GM12878 (cell line): ENCODE measurements at regions not wholly inside any gene's neighbourhood (a gene's known extent, or its start where the extent isn't known, plus 50 kb on each side); places are given as distances from the start of the nearest gene placed in this dataset.

Source experiments
- ATAC-seq: fragments of 200-7000 bp; cut with Tn5 transposase; 3 replicates; pipeline ENCODE4 v1.9.1; 2020; ENCODE audit warnings: mild to moderate bottlenecking, moderate library complexity
- BruUV-seq: library from RNA; stranded (reverse); fragments of 400-500 nt; replicated peaks from 2 replicates; lab custom pipeline; 2021; lab: Mats Ljungman, UMichigan
- CTCF ChIA-PET: fragments of 300-600 bp; sonication (Branson Sonifier 250); formaldehyde crosslinking; extraction: SDS; loops from one replicate; lab custom pipeline; 2021; ENCODE audit warnings: inconsistent platforms; lab: Yijun Ruan, JAX
- POLR2A ChIA-PET: fragments of 350-600 bp; formaldehyde crosslinking; extraction: SDS; loops from one replicate; lab custom pipeline; 2021; ENCODE audit warnings: inconsistent platforms; lab: Charles Lee
- RAD21 ChIA-PET: fragments of 300-600 bp; sonication (Branson Sonifier 250); formaldehyde crosslinking; loops from one replicate; lab custom pipeline; 2023; ENCODE audit warnings: antibody characterized with exemption; ENCODE audit not compliant: unreplicated experiment; lab: Charles Lee
- SMC1A ChIA-PET: fragments of 300-600 bp; sonication (Branson Sonifier 250); formaldehyde crosslinking; loops from one replicate; lab custom pipeline; 2023; ENCODE audit not compliant: unreplicated experiment, uncharacterized antibody; lab: Charles Lee
- DNase-seq: peaks from one replicate; pipeline ENCODE4 v3.0.0-alpha.2; 2011; ENCODE audit warnings: low read depth, low spot score
- FAIRE-seq: peaks from 3 replicates; lab custom pipeline; 2011; peaks lifted over from hg19 to GRCh38; lab: Jason Lieb, UNC
- H2AFZ ChIP-seq: 2 replicates; pipeline ENCODE4 v1.6.0; 2011; ENCODE audit warnings: low read depth, low read length, control low read depth; ENCODE audit not compliant: control insufficient read depth
- H3K27ac ChIP-seq: 2 replicates; pipeline ENCODE4 v1.5.1; 2011; ENCODE audit warnings: control low read depth; ENCODE audit not compliant: control insufficient read depth, insufficient read depth
- H3K27me3 ChIP-seq, 2 experiments: replicated peaks in 1 of 2; 2 replicates each; pipeline versions ENCODE4 v1.6.0 to v1.6.1; 2011; ENCODE audit warnings: low read length in 1 of 2; ENCODE audit not compliant: control insufficient read depth in 2 of 2, insufficient read depth in 2 of 2
- H3K36me3 ChIP-seq, 2 experiments: 2 replicates each; pipeline ENCODE4 v1.5.1; 2011; ENCODE audit warnings: low read length in 1 of 2; ENCODE audit not compliant: control insufficient read depth in 2 of 2, insufficient read depth in 2 of 2
- H3K4me1 ChIP-seq: 2 replicates; pipeline ENCODE4 v1.6.1; 2011; ENCODE audit warnings: mild to moderate bottlenecking, low read length, moderate library complexity, mixed read lengths; ENCODE audit not compliant: control insufficient read depth, insufficient read depth
- H3K4me2 ChIP-seq: 2 replicates; pipeline ENCODE4 v1.6.0; 2011; ENCODE audit warnings: control low read depth; ENCODE audit not compliant: control insufficient read depth, insufficient read depth
- H3K4me3 ChIP-seq: fragments of 200-600 bp; sonication (generic); 2 replicates; pipeline ENCODE4 v1.5.1; 2016
- H3K79me2 ChIP-seq: 2 replicates; pipeline ENCODE4 v1.6.0; 2011; ENCODE audit warnings: low read length; ENCODE audit not compliant: control insufficient read depth, insufficient read depth
- H3K9ac ChIP-seq: 2 replicates; pipeline ENCODE4 v1.8.0; 2011; ENCODE audit warnings: low read length, control low read depth, mixed read lengths; ENCODE audit not compliant: control insufficient read depth, insufficient read depth
- H3K9me3 ChIP-seq: replicated peaks from 3 replicates; pipeline ENCODE4 v1.5.1; 2011; ENCODE audit warnings: mild to moderate bottlenecking, low read length; ENCODE audit not compliant: control insufficient read depth, insufficient read depth
- H4K20me1 ChIP-seq: 2 replicates; pipeline ENCODE4 v1.6.0; 2011; ENCODE audit not compliant: control insufficient read depth, insufficient read depth
- E4F1 ChIP-seq: fragments of 450-650 bp; IDR thresholded peaks from 2 replicates; pipeline ENCODE4 v1.6.1; 2018; ENCODE audit warnings: borderline replicate concordance, mild to moderate bottlenecking; ENCODE audit not compliant: partially characterized antibody
- HDAC6 ChIP-seq: fragments of 200-600 bp; sonication (generic); IDR thresholded peaks from one replicate; pipeline ENCODE4 v1.8.0; 2017; ENCODE audit warnings: antibody characterized with exemption; ENCODE audit not compliant: unreplicated experiment
- MAX ChIP-seq: IDR thresholded peaks from 2 replicates; pipeline ENCODE4 v1.6.1; 2012; ENCODE audit warnings: low read depth, low read length, improper control_type of control experiment
- MTA3 ChIP-seq: IDR thresholded peaks from 2 replicates; pipeline ENCODE4 v1.6.1; 2012; ENCODE audit warnings: low read length, inconsistent platforms, borderline replicate concordance
- SKIL ChIP-seq: fragments of 450-650 bp; IDR thresholded peaks from 2 replicates; pipeline ENCODE4 v1.6.1; 2017; ENCODE audit warnings: mild to moderate bottlenecking, low read depth, inconsistent platforms; ENCODE audit not compliant: poor library complexity, severe bottlenecking
- USF2 ChIP-seq: IDR thresholded peaks from 2 replicates; pipeline ENCODE4 v1.6.1; 2011; ENCODE audit warnings: low read depth, low read length, improper control_type of control experiment, borderline replicate concordance
- WRNIP1 ChIP-seq: IDR thresholded peaks from 2 replicates; pipeline ENCODE4 v1.6.1; 2011; ENCODE audit warnings: low read depth, low read length, improper control_type of control experiment, borderline replicate concordance
- YY1 ChIP-seq: IDR thresholded peaks from 2 replicates; pipeline ENCODE4 v1.6.1; 2011; ENCODE audit warnings: low read depth, mild to moderate bottlenecking, low read length
- ZNF274 ChIP-seq: IDR thresholded peaks from one replicate; pipeline ENCODE4 v1.8.0; 2011; ENCODE audit not compliant: insufficient read length, insufficient read depth
- WGBS: methylation state at CpG from one replicate; pipeline ENCODE4 v1.1.6; 2016; ENCODE audit warnings: low lambda C conversion rate; ENCODE audit not compliant: insufficient replicate concordance, insufficient coverage; ENCODE audit errors: missing lambda C conversion rate; 5-methylcytosine and 5-hydroxymethylcytosine counted together
- in situ Hi-C: fragments of 300-500 bp; cut with MboI; formaldehyde crosslinking; loops from 9 replicates; pipeline ENCODE4 v1.14.3; 2018; ENCODE audit warnings: mixed read lengths
- intact Hi-C: fragments of 100-400 bp; cut with micrococcal nuclease; formaldehyde crosslinking; loops from one replicate; pipeline ENCODE4 v1.14.2; 2022; ENCODE audit not compliant: unreplicated experiment

DNA sequence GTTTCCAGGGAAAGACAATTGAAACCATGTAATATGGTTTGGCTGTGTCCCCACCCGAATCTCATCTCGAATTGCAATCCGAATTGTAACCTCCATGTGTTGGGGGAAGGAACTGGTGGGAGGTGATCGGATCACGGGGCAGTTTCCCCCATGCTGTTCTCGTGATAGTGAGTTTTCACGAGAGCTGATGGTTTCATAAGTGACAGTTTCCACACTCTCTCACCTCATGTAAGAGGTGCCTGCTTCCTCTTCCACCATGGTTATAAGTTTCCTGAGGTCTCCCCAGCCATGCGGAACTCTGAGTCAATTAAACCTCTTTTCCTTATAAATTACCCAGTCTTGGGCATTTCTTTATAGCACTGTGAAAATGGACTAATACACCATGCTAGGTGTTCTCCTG lies 148.3 kb upstream of the CADM1 start:
- TF ChIP-seq HDAC6 (no peak), USF2 (no peak), MTA3 (no peak), MAX (no peak), WRNIP1 (no peak), E4F1 (no peak), ZNF274 (no peak), SKIL (no peak), YY1 (no peak)
- Histone ChIP-seq H3K4me3 (no peak overlapping the region), H3K27ac (no peak overlapping the region), H3K27me3 (peaks cover 0 to 4% of the 10 kb centered on the region in 2 experiments; a peak in 1 of 4 replicates), H2AFZ (no peak overlapping the region), H3K79me2 (no peaks in the 10 kb centered on the region), H3K36me3 (no peaks in the 10 kb centered on the region), H4K20me1 (no peaks in the 10 kb centered on the region), H3K4me1 (no peaks in the 10 kb centered on the region), H3K9ac (no peak overlapping the region), H3K4me2 (no peak overlapping the region), H3K9me3 (no peaks in the 10 kb centered on the region)
- FAIRE-seq (no peak), ATAC-seq (no peak), DNase-seq (no peak)
- BruUV-seq: no TSS peak
- SMC1A ChIA-PET: interaction anchor here (0.5 kb wide), 1 partner anchor 156 kb away, joined by 4 read pairs; no protein-coding TSS in a partner anchor
- intact Hi-C loops (no loop called here), in situ Hi-C loops (no loop called here)
- POLR2A ChIA-PET: no interaction called here
- 6% methylated on average over 7 of the region's 8 CpGs for WGBS
- RAD21 ChIA-PET: no interaction called here
- CTCF ChIA-PET: no interaction called here
